HCT116 (cell line): ENCODE measurements at regions not wholly inside any gene's neighbourhood (a gene's known extent, or its start where the extent isn't known, plus 50 kb on each side); places are given as distances from the start of the nearest gene placed in this dataset.

Source experiments
- ATAC-seq: fragments of 200-7000 bp; cut with Tn5 transposase; 2 replicates; pipeline ENCODE4 v1.9.1; 2020; ENCODE audit warnings: mild to moderate bottlenecking, moderate library complexity
- BruUV-seq: library from RNA; stranded (reverse); fragments of 400-500 nt; replicated peaks from 2 replicates; lab custom pipeline; 2021; lab: Mats Ljungman, UMichigan
- CTCF ChIA-PET: fragments of 300-600 bp; sonication (Branson Sonifier 250); formaldehyde crosslinking; loops from one replicate; lab custom pipeline; 2021; ENCODE audit warnings: antibody characterized with exemption; lab: Charles Lee
- POLR2A ChIA-PET: fragments of 300-600, 350-600 bp; sonication (Branson Sonifier 250); formaldehyde crosslinking; loops from one replicate; lab custom pipeline; 2021; ENCODE audit warnings: antibody characterized with exemption; lab: Charles Lee
- RAD21 ChIA-PET, 2 experiments: fragments of 300-600 bp; sonication (Branson Sonifier 250); formaldehyde crosslinking; loops; one replicate each; lab custom pipeline; 2023; ENCODE audit warnings: low total read pairs in 2 of 2; ENCODE audit not compliant: uncharacterized antibody in 2 of 2, unreplicated experiment in 2 of 2, low non-redundant PET in 1 of 2; lab: Charles Lee
- DNase-seq: peaks from one replicate; pipeline ENCODE4 v3.0.0-alpha.2; 2010; ENCODE audit warnings: low read depth, low spot score
- H2AFZ ChIP-seq: fragments of 200-600 bp; shearing (Covaris generic), sonication (generic); 2 replicates; pipeline ENCODE4 v1.6.1; 2017; ENCODE audit warnings: low read depth, mixed run types, mixed read lengths, antibody characterized with exemption, low read length; ENCODE audit not compliant: poor library complexity, severe bottlenecking
- H3K27ac ChIP-seq: 2 replicates; pipeline ENCODE4 v1.5.1; 2012; ENCODE audit warnings: low read depth, low read length
- H3K27me3 ChIP-seq: fragments of 200-600 bp; sonication (generic); 2 replicates; pipeline ENCODE4 v1.6.1; 2016; ENCODE audit warnings: mixed run types, low read length, mixed read lengths; ENCODE audit not compliant: insufficient read depth
- H3K36me3 ChIP-seq, 2 experiments: fragments of 200-500 bp in 1 of 2; fragments of 200-600 bp in 1 of 2; sonication (Bioruptor generic) in 1 of 2; sonication (generic) in 1 of 2; 2 replicates each; pipeline versions ENCODE4 v1.5.1 to v1.6.1; 2014 to 2016; ENCODE audit warnings: low read length in 2 of 2, inconsistent platforms in 1 of 2, mixed read lengths in 1 of 2, mixed run types in 1 of 2; ENCODE audit not compliant: insufficient read depth in 2 of 2, control insufficient read depth in 1 of 2
- H3K4me1 ChIP-seq, 2 experiments: fragments of 200-600 bp in 1 of 2; sonication (generic) in 1 of 2; 2 replicates each; pipeline versions ENCODE4 v1.5.1 to v1.6.1; 2012 to 2017; ENCODE audit warnings: low read length in 2 of 2, inconsistent platforms in 1 of 2, mild to moderate bottlenecking in 1 of 2, mixed read lengths in 1 of 2, mixed run types in 1 of 2, moderate library complexity in 1 of 2; ENCODE audit not compliant: insufficient read depth in 2 of 2, control insufficient read depth in 1 of 2
- H3K4me2 ChIP-seq: fragments of 200-600 bp; sonication (generic); 2 replicates; pipeline ENCODE4 v1.6.1; 2017; ENCODE audit warnings: mixed run types, low read length, mixed read lengths
- H3K4me3 ChIP-seq, 2 experiments: fragments of 200-600 bp in 1 of 2; sonication (generic) in 1 of 2; replicated peaks in 1 of 2; 2 replicates each; pipeline ENCODE4 v1.5.1; 2011 to 2016; ENCODE audit warnings: low read length in 2 of 2, control low read depth in 1 of 2, low read depth in 1 of 2, mild to moderate bottlenecking in 1 of 2, mixed read lengths in 1 of 2, mixed run types in 1 of 2
- H3K79me2 ChIP-seq: fragments of 200-600 bp; sonication (generic); 2 replicates; pipeline ENCODE4 v1.6.1; 2017; ENCODE audit warnings: mild to moderate bottlenecking, mixed run types, low read length, moderate library complexity, mixed read lengths; ENCODE audit not compliant: insufficient read depth
- H3K9ac ChIP-seq: fragments of 200-600 bp; sonication (generic); 2 replicates; pipeline ENCODE4 v1.6.1; 2016; ENCODE audit warnings: low read length, mixed read lengths
- H3K9me2 ChIP-seq: fragments of 200-600 bp; sonication (generic), shearing (Covaris generic); 2 replicates; pipeline ENCODE4 v1.6.1; 2017; ENCODE audit warnings: mixed run types, mild to moderate bottlenecking, moderate library complexity; ENCODE audit not compliant: insufficient read depth
- H3K9me3 ChIP-seq, 2 experiments: fragments of 200-500 bp in 1 of 2; fragments of 200-600 bp in 1 of 2; sonication (Bioruptor generic) in 1 of 2; sonication (generic) in 1 of 2; 2 replicates each; pipeline ENCODE4 v1.6.1; 2014 to 2017; ENCODE audit warnings: low read length in 2 of 2, mixed read lengths in 2 of 2, inconsistent platforms in 1 of 2, low read depth in 1 of 2, mild to moderate bottlenecking in 1 of 2, mixed run types in 1 of 2, moderate library complexity in 1 of 2; ENCODE audit not compliant: control insufficient read depth in 1 of 2, insufficient read depth in 1 of 2
- H4K20me1 ChIP-seq: fragments of 200-600 bp; sonication (generic), shearing (Covaris generic); 2 replicates; pipeline ENCODE4 v1.6.1; 2017; ENCODE audit warnings: mixed run types, mild to moderate bottlenecking, moderate library complexity; ENCODE audit not compliant: insufficient read depth
- CEBPB ChIP-seq: IDR thresholded peaks from 2 replicates; pipeline ENCODE4 v1.6.1; 2012; ENCODE audit warnings: low read depth
- ELF1 ChIP-seq: IDR thresholded peaks from 2 replicates; pipeline ENCODE4 v1.6.1; 2012; ENCODE audit warnings: low read depth, borderline replicate concordance
- EZH2 ChIP-seq: fragments of 200-600 bp; sonication (generic); IDR thresholded peaks from 2 replicates; pipeline ENCODE4 v1.6.1; 2017; ENCODE audit warnings: antibody characterized with exemption, mixed run types
- EZH2phosphoT487 ChIP-seq: fragments of 200-600 bp; IDR thresholded peaks from 2 replicates; pipeline ENCODE4 v1.6.1; 2018; ENCODE audit warnings: antibody characterized with exemption, borderline replicate concordance
- POLR2AphosphoS5 ChIP-seq: IDR thresholded peaks from 2 replicates; pipeline ENCODE4 v1.6.1; 2011; ENCODE audit warnings: mild to moderate bottlenecking, low read depth, low read length, moderate library complexity
- RAD21 ChIP-seq: IDR thresholded peaks from 2 replicates; pipeline ENCODE4 v1.6.1; 2012; ENCODE audit warnings: low read depth, mild to moderate bottlenecking
- YY1 ChIP-seq: IDR thresholded peaks from 2 replicates; pipeline ENCODE4 v1.6.1; 2011; ENCODE audit warnings: low read length, low read depth, moderate library complexity, mild to moderate bottlenecking; ENCODE audit not compliant: insufficient replicate concordance; ENCODE audit errors: extremely low read depth
- ZFX ChIP-seq: fragments of 450-650 bp; IDR thresholded peaks from 2 replicates; pipeline ENCODE4 v1.6.1; 2017
- intact Hi-C: fragments of 100-400 bp; cut with micrococcal nuclease; formaldehyde crosslinking; loops from 2 replicates; pipeline ENCODE4 v1.10.0; 2022
- TF ChIP-seq, protein P1 (sequence below): IDR thresholded peaks from 2 replicates; pipeline ENCODE4 v1.6.1; 2011; ENCODE audit warnings: mild to moderate bottlenecking, low read length, moderate library complexity; ENCODE audit not compliant: insufficient replicate concordance; ENCODE audit errors: extremely low read depth
- TF ChIP-seq, protein P2 (sequence below): IDR thresholded peaks from 2 replicates; pipeline ENCODE4 v1.6.1; 2012
- TF ChIP-seq, protein P3 (sequence below): IDR thresholded peaks from 2 replicates; pipeline ENCODE4 v1.6.1; 2012; ENCODE audit warnings: low read depth

DNA sequence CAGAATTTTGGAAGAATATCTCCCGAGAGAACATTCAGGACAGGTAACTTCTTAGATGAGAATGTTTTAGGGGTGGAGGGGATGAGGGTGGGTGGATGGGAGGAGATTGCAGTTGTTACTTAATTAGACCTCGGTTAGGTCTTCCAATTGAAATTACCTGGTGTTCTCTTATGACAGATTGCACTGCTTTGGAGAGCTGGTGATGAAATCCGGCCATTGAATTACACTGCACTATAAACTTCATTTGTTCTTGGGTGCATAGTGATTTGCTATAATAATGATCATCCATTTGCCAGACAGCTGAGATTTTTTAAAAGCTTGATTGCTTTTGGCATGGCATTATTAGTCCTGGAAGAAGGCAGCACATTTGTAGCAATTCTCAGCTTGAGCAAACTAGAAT lies 427.6 kb downstream of the GBA3 start (continued):
- TF ChIP-seq ZFX (no peak), RAD21 (no peak), YY1 (no peak), EZH2 (no peak)
- TF ChIP-seq, protein P1, sequence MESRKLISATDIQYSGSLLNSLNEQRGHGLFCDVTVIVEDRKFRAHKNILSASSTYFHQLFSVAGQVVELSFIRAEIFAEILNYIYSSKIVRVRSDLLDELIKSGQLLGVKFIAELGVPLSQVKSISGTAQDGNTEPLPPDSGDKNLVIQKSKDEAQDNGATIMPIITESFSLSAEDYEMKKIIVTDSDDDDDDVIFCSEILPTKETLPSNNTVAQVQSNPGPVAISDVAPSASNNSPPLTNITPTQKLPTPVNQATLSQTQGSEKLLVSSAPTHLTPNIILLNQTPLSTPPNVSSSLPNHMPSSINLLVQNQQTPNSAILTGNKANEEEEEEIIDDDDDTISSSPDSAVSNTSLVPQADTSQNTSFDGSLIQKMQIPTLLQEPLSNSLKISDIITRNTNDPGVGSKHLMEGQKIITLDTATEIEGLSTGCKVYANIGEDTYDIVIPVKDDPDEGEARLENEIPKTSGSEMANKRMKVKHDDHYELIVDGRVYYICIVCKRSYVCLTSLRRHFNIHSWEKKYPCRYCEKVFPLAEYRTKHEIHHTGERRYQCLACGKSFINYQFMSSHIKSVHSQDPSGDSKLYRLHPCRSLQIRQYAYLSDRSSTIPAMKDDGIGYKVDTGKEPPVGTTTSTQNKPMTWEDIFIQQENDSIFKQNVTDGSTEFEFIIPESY = no peak

DNA sequence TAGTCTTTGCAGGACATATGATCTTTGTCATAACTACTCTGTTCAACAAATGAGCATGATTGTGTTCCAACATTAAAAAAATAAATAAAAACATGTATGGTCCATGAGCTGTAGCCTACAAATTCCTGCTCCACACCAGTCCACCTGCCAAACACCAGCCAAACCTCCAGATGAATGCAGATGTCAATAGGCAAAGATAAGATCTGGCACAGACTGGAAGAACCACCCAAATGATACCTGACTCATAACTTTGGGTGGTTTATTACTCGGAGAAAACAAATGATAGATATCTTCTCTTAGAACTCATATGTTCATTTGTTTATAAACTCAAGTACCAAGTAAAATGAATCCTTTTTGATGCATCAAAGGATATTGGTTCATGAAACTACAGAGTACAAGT lies 425.1 kb downstream of the GBA3 start:
- intact Hi-C loops = no loop called here
- BruUV-seq = no TSS peak
- no peaks in the 10 kb centered on the region for H3K9me2 ChIP-seq
- H3K4me1 ChIP-seq = no peaks in the 10 kb centered on the region
- H3K27me3 ChIP-seq = no peaks in the 10 kb centered on the region
- H3K4me2 ChIP-seq = no peak overlapping the region
- no peaks in the 10 kb centered on the region for H3K36me3 ChIP-seq
- RAD21 ChIA-PET = no interaction called here
- H3K9me3 ChIP-seq = peaks cover 0 to 13% of the 10 kb centered on the region in 2 experiments; a peak in 2 of 4 replicates
- no peak overlapping the region for H2AFZ ChIP-seq
- H3K27ac ChIP-seq = no peak overlapping the region
- no peaks in the 10 kb centered on the region for H4K20me1 ChIP-seq
- POLR2A ChIA-PET = no interaction called here
- TF ChIP-seq, protein P2, sequence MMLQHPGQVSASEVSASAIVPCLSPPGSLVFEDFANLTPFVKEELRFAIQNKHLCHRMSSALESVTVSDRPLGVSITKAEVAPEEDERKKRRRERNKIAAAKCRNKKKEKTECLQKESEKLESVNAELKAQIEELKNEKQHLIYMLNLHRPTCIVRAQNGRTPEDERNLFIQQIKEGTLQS = no peak
- no peak for TF ChIP-seq CEBPB
- TF ChIP-seq EZH2phosphoT487 = no peak
- TF ChIP-seq, protein P3, sequence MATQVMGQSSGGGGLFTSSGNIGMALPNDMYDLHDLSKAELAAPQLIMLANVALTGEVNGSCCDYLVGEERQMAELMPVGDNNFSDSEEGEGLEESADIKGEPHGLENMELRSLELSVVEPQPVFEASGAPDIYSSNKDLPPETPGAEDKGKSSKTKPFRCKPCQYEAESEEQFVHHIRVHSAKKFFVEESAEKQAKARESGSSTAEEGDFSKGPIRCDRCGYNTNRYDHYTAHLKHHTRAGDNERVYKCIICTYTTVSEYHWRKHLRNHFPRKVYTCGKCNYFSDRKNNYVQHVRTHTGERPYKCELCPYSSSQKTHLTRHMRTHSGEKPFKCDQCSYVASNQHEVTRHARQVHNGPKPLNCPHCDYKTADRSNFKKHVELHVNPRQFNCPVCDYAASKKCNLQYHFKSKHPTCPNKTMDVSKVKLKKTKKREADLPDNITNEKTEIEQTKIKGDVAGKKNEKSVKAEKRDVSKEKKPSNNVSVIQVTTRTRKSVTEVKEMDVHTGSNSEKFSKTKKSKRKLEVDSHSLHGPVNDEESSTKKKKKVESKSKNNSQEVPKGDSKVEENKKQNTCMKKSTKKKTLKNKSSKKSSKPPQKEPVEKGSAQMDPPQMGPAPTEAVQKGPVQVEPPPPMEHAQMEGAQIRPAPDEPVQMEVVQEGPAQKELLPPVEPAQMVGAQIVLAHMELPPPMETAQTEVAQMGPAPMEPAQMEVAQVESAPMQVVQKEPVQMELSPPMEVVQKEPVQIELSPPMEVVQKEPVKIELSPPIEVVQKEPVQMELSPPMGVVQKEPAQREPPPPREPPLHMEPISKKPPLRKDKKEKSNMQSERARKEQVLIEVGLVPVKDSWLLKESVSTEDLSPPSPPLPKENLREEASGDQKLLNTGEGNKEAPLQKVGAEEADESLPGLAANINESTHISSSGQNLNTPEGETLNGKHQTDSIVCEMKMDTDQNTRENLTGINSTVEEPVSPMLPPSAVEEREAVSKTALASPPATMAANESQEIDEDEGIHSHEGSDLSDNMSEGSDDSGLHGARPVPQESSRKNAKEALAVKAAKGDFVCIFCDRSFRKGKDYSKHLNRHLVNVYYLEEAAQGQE = no peak
- no peak for TF ChIP-seq POLR2AphosphoS5
- TF ChIP-seq ELF1 = no peak
- no peak overlapping the region for H3K9ac ChIP-seq
- CTCF ChIA-PET = no interaction called here
- H3K79me2 ChIP-seq = no peaks in the 10 kb centered on the region
- DNase-seq = no peak
- ATAC-seq = no peak
- no peak overlapping the region for H3K4me3 ChIP-seq
